Activated CD8-positive, alpha-beta memory T cell treated with anti-CD3 and anti-CD28 coated beads, Interleukin-2, amount 10 ng/mL, durations not matched to agents 7 days and 5 days (primary cell): ENCODE measurements at regions not wholly inside any gene's neighbourhood (a gene's known extent, or its start where the extent isn't known, plus 50 kb on each side); places are given as distances from the start of the nearest gene placed in this dataset.

ENCODE experiments used
- ATAC-seq: fragments of 150-1000 bp; cut with Tn5 transposase; one replicate; pipeline ENCODE4 v1.10.0; 2021; ENCODE audit warnings: moderate library complexity
- CTCF ChIA-PET: fragments of 350-600 bp; sonication (Branson Sonifier 250); formaldehyde crosslinking; loops from one replicate; lab custom pipeline; 2021; ENCODE audit warnings: antibody characterized with exemption; lab: Charles Lee
- DNase-seq: peaks from one replicate; pipeline ENCODE4 v3.0.0-alpha.2; 2020
- H3K27ac Mint-ChIP-seq: one replicate; pipeline ENCODE4 v1.8.0; 2021; ENCODE audit warnings: mild to moderate bottlenecking, mixed read lengths
- H3K27me3 Mint-ChIP-seq: one replicate; pipeline ENCODE4 v1.8.0; 2021; ENCODE audit warnings: mixed read lengths
- H3K36me3 Mint-ChIP-seq: one replicate; pipeline ENCODE4 v1.8.0; 2021; ENCODE audit warnings: mild to moderate bottlenecking, mixed read lengths
- H3K4me1 Mint-ChIP-seq: one replicate; pipeline ENCODE4 v1.8.0; 2021; ENCODE audit warnings: mixed read lengths
- H3K4me3 Mint-ChIP-seq: one replicate; pipeline ENCODE4 v1.8.0; 2021; ENCODE audit warnings: mild to moderate bottlenecking, moderate library complexity, mixed read lengths
- H3K9me3 Mint-ChIP-seq: one replicate; pipeline ENCODE4 v1.8.0; 2022; ENCODE audit warnings: low read depth, mixed read lengths

DNA sequence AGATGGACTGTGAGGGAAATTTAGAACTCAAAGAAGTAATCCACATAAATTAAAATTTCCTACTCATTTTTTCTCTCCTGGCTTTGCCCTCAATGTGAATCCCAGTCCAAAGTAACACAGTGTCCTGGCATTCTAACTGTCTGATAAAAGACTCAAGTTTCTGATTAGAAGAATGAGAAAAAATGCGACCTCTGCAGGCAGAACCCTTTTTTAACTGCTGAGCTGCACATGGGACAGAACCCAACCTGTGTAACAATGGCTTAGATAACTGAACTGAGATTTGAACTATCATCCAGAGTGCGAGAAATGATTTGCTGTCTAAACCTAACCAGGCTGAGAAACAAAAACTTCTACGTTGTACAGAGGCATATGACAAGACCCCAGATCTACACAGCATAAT, 385.6 kb upstream of the LRRC4C start:
- CTCF ChIA-PET = no interaction called here
- Mint-ChIP-seq H3K4me3 (no peak overlapping the region), H3K27ac (no peak overlapping the region), H3K27me3 (no peaks in the 10 kb centered on the region), H3K36me3 (no peaks in the 10 kb centered on the region), H3K9me3 (peaks cover 10% of the 10 kb centered on the region), H3K4me1 (no peaks in the 10 kb centered on the region)
- no peak for ATAC-seq
- DNase-seq = no peak

- CTCF ChIA-PET = no interaction called here
- no peak overlapping the region for H3K27ac Mint-ChIP-seq
These were observed 388.9 kb upstream of the LRRC4C start for GRCh38 chr11:41848349-41848748.

GRCh38 chr11:41849250-41849649, 389.8 kb upstream of the LRRC4C start:
- CTCF ChIA-PET = no interaction called here
- no peak overlapping the region for H3K4me3 Mint-ChIP-seq

More at GRCh38 chr11:41848349-41848748, 388.9 kb upstream of the LRRC4C start:
- no peaks in the 10 kb centered on the region for H3K36me3 Mint-ChIP-seq
- no peaks in the 10 kb centered on the region for H3K27me3 Mint-ChIP-seq
- H3K4me3 Mint-ChIP-seq = no peak overlapping the region
- ATAC-seq (no peak), DNase-seq (no peak)
- H3K9me3 Mint-ChIP-seq = peaks cover 8% of the 10 kb centered on the region
- H3K4me1 Mint-ChIP-seq = no peaks in the 10 kb centered on the region

DNA sequence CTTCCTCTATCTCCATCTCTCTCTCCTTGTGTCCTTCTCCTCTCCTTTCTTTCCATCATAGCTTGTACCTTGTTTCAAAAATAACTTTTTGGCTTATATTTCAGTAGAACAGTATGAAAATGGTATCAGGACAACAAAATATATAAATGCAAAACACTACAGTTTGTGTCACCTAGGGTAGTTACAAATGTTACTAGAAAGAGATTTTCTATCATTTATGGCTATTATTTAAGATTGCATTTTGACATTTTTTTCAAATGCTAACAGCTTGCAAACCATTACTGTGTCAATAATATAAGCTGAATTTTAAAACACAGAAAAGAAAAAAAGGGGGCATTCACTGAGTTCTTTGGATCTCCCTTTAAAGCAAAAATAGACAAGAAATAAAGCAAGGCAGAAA, 392.3 kb upstream of the LRRC4C start:
- H3K4me1 Mint-ChIP-seq = no peaks in the 10 kb centered on the region
- no peak overlapping the region for H3K4me3 Mint-ChIP-seq
- no peak overlapping the region for H3K27ac Mint-ChIP-seq
- no peaks in the 10 kb centered on the region for H3K36me3 Mint-ChIP-seq
- CTCF ChIA-PET = no interaction called here
- H3K9me3 Mint-ChIP-seq = peaks cover 9% of the 10 kb centered on the region
- no peaks in the 10 kb centered on the region for H3K27me3 Mint-ChIP-seq
- DNase-seq (no peak), ATAC-seq (no peak)

More at GRCh38 chr11:41849250-41849649, 389.8 kb upstream of the LRRC4C start:
- Mint-ChIP-seq H3K9me3 (peaks cover 8% of the 10 kb centered on the region), H3K27me3 (no peaks in the 10 kb centered on the region), H3K36me3 (no peaks in the 10 kb centered on the region), H3K27ac (no peak overlapping the region), H3K4me1 (no peaks in the 10 kb centered on the region)
- DNase-seq = no peak
- ATAC-seq = no peak

GRCh38 chr11:41861838-41862237, 402.4 kb upstream of the LRRC4C start:
- CTCF ChIA-PET = no interaction called here
- no peak overlapping the region for H3K27ac Mint-ChIP-seq
- no peaks in the 10 kb centered on the region for H3K36me3 Mint-ChIP-seq
- no peaks in the 10 kb centered on the region for H3K27me3 Mint-ChIP-seq
- peaks cover 7% of the 10 kb centered on the region for H3K9me3 Mint-ChIP-seq
- DNase-seq (no peak), ATAC-seq (no peak)
- no peaks in the 10 kb centered on the region for H3K4me1 Mint-ChIP-seq
- no peak overlapping the region for H3K4me3 Mint-ChIP-seq

DNA sequence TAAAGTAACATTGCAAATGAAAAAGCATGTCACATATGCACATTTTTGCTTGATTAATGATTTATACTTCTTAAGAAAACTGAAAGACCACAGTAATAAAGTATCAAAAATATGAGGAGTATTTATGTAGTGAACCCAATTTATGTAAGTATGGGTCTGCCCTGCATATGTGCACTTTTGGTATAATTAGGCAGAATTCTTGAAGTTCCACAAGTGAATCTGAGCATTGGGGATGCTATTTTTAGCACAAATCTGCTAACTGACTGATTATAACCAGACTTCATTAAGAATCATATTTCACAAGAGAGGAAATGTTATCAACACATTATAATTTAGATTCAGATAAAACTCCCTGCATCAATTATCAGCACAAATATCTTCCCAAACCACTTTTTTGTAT, 407.1 kb upstream of the LRRC4C start:
- ATAC-seq (no peak), DNase-seq (no peak)
- H3K27me3 Mint-ChIP-seq = no peaks in the 10 kb centered on the region
- peaks cover 3% of the 10 kb centered on the region for H3K9me3 Mint-ChIP-seq
- H3K27ac Mint-ChIP-seq = no peak overlapping the region
- no peaks in the 10 kb centered on the region for H3K36me3 Mint-ChIP-seq
- H3K4me1 Mint-ChIP-seq = no peaks in the 10 kb centered on the region
- CTCF ChIA-PET = no interaction called here
- no peak overlapping the region for H3K4me3 Mint-ChIP-seq

GRCh38 chr11:41868606-41869005, 409.2 kb upstream of the LRRC4C start:
- Mint-ChIP-seq H3K27ac (no peak overlapping the region), H3K36me3 (no peaks in the 10 kb centered on the region), H3K27me3 (no peaks in the 10 kb centered on the region), H3K4me1 (no peaks in the 10 kb centered on the region), H3K4me3 (no peak overlapping the region), H3K9me3 (peaks cover 8% of the 10 kb centered on the region)
- no peak for ATAC-seq
- DNase-seq = no peak
- CTCF ChIA-PET = no interaction called here

DNA sequence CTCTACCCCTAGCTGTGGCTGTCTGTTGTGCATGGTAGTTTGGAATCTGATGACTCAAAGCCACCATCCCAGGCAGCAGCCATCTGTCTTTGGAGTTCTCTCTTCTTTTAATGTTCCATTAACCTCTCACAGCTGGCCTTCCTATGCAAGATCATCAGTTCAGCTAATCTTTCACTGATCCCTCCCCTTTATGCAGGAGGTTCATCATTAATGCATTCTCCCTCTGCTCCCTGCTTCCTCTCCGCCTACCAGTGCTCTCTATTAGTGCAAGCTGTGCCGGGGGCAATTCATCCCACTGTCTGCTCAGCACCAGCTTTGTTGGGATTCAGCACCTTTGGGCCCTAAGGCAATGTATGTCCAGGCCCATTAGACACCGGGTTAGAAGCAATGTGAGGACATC, 413.0 kb upstream of the LRRC4C start:
- CTCF ChIA-PET = no interaction called here
- ATAC-seq (no peak), DNase-seq (no peak)
- Mint-ChIP-seq H3K4me1 (no peaks in the 10 kb centered on the region), H3K36me3 (no peaks in the 10 kb centered on the region), H3K4me3 (no peak overlapping the region), H3K27ac (no peak overlapping the region), H3K9me3 (peaks cover 16% of the 10 kb centered on the region), H3K27me3 (no peaks in the 10 kb centered on the region)

DNA sequence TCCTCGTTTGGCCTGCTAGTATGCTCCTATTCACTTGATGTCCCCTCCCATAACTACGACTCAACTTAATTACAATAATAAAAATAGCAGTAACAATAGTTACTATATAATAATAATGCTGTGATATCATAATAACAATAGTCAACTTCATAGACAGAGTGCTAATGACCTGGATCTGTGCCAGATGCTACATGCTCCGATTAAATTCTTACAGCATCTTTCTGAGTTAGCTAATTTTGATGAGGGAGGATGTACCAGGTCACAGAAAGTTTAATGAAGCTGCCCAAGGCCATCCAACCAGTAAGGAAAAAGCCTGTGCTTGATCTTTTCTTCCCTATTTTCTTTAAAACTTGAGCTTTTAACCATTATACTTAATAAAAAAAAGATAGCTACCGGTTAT, 413.4 kb upstream of the LRRC4C start:
- Mint-ChIP-seq H3K4me3 (no peak overlapping the region), H3K27me3 (no peaks in the 10 kb centered on the region), H3K36me3 (no peaks in the 10 kb centered on the region), H3K4me1 (no peaks in the 10 kb centered on the region), H3K9me3 (peaks cover 16% of the 10 kb centered on the region), H3K27ac (no peak overlapping the region)
- no peak for DNase-seq
- no peak for ATAC-seq
- CTCF ChIA-PET = no interaction called here

GRCh38 chr11:41878095-41878494, 418.6 kb upstream of the LRRC4C start:
- Mint-ChIP-seq H3K36me3 (no peaks in the 10 kb centered on the region), H3K4me3 (no peak overlapping the region), H3K27me3 (no peaks in the 10 kb centered on the region), H3K27ac (no peak overlapping the region), H3K4me1 (no peaks in the 10 kb centered on the region), H3K9me3 (peaks cover 14% of the 10 kb centered on the region)
- DNase-seq = no peak
- CTCF ChIA-PET = no interaction called here
- no peak for ATAC-seq

DNA sequence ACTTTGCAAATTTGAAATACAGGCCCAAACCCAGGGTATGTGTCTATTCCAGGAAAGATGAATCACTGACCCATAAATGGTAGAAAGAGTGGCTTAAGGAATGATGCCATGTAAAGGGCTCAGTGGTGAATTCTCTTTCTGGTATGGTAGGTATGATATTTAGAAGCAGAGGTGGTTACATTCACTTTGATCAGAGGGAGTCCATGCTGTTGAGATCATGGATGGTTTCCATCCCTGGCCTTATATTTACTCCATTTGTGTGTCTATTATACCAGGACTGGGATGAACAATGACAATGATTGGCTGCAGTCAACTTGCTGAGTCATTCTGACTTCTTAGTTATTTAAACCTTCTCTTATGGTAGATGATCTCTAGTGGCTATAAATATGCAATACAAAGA, 419.8 kb upstream of the LRRC4C start:
- Mint-ChIP-seq H3K36me3 (no peaks in the 10 kb centered on the region), H3K27me3 (no peaks in the 10 kb centered on the region), H3K9me3 (peaks cover 11% of the 10 kb centered on the region), H3K27ac (no peak overlapping the region), H3K4me1 (no peaks in the 10 kb centered on the region), H3K4me3 (no peak overlapping the region)
- ATAC-seq (no peak), DNase-seq (no peak)
- CTCF ChIA-PET = no interaction called here

GRCh38 chr11:41895081-41895480, 435.6 kb upstream of the LRRC4C start:
- no peaks in the 10 kb centered on the region for H3K4me1 Mint-ChIP-seq
- no peak overlapping the region for H3K27ac Mint-ChIP-seq
- CTCF ChIA-PET = no interaction called here

DNA sequence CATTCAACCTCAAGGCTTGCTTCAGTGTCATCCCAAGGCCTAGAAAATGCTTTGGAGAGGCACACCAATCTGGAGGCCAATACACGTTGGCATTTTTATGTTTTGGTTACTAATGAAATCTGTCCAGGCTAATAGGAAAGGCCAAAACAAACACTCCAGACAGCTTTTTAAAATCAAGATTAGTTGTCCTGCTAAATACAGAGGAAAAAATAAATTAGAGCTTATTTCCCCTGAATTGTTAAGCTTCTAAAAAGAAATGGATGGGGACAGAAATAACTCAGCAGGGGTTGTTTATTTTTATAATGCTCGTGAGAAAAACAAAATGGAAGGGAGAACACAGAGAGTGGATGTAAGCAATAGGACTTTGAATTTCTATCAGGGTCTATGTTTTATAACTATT, 438.5 kb upstream of the LRRC4C start:
- H3K9me3 Mint-ChIP-seq = peaks cover 12% of the 10 kb centered on the region
- no peak for DNase-seq
- H3K27ac Mint-ChIP-seq = no peak overlapping the region
- CTCF ChIA-PET = no interaction called here
- H3K4me3 Mint-ChIP-seq = no peak overlapping the region
- no peak for ATAC-seq
- no peaks in the 10 kb centered on the region for H3K36me3 Mint-ChIP-seq
- no peaks in the 10 kb centered on the region for H3K27me3 Mint-ChIP-seq
- no peaks in the 10 kb centered on the region for H3K4me1 Mint-ChIP-seq

More at GRCh38 chr11:41895081-41895480, 435.6 kb upstream of the LRRC4C start:
- H3K9me3 Mint-ChIP-seq = peaks cover 4% of the 10 kb centered on the region
- DNase-seq (no peak), ATAC-seq (no peak)
- no peak overlapping the region for H3K4me3 Mint-ChIP-seq
- H3K36me3 Mint-ChIP-seq = no peaks in the 10 kb centered on the region
- H3K27me3 Mint-ChIP-seq = no peaks in the 10 kb centered on the region

GRCh38 chr11:41917900-41918299, 458.4 kb upstream of the LRRC4C start:
- Mint-ChIP-seq H3K4me1 (no peaks in the 10 kb centered on the region), H3K27ac (no peak overlapping the region), H3K36me3 (no peaks in the 10 kb centered on the region), H3K4me3 (no peak overlapping the region), H3K27me3 (no peaks in the 10 kb centered on the region), H3K9me3 (peaks cover 16% of the 10 kb centered on the region)
- ATAC-seq = no peak
- no peak for DNase-seq
- CTCF ChIA-PET = no interaction called here

DNA sequence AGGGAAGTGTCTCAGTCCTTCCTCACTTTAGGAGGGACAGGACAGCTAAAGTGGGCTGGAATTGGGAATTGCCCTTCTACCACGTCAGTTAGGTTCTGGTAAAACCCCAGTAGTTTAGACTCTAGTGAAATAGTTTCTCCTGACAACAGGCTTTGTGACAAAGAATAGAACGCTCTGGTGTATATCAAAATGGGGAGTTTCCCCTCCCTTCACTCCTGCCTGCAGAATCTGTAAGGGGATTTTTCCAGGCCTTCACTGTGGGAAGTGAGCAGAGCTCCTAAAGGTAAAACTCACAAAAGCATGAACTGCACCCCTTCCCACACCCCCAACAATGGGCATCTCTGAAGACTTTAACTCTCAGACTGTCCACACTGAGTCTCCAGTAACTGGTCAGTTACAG, 460.9 kb upstream of the LRRC4C start:
- Mint-ChIP-seq H3K4me1 (no peaks in the 10 kb centered on the region), H3K9me3 (peaks cover 13% of the 10 kb centered on the region), H3K4me3 (no peak overlapping the region), H3K27me3 (no peaks in the 10 kb centered on the region), H3K27ac (no peak overlapping the region), H3K36me3 (no peaks in the 10 kb centered on the region)
- no peak for DNase-seq
- ATAC-seq = no peak
- CTCF ChIA-PET = no interaction called here
